ENCODE measurements at regions not wholly inside any gene's neighbourhood (a gene's known extent, or its start where the extent isn't known, plus 50 kb on each side); places are given as distances from the start of the nearest gene placed in this dataset.

DNA sequence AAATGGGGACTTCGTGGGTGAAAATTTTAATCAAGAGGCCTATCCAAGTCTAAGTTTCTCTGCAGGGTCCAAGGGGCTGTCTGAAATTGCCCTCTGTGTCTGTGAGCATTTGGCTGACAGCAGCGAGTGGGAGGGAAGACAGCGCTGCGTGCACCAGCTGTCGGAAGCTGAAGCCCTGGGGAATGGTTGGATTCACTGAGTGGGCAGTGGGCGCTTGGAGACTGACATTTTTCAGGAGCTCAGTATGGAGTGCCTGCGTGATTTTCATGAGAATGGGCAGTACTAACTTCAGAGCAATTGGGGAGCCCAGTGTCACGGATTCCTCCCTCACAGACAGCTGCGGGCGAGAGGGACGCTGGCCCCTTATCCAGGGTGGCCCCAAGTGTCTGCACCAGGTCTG is 388.8 kb upstream of the B3GAT1 start (continued):
- TF ChIP-seq, protein P1, sequence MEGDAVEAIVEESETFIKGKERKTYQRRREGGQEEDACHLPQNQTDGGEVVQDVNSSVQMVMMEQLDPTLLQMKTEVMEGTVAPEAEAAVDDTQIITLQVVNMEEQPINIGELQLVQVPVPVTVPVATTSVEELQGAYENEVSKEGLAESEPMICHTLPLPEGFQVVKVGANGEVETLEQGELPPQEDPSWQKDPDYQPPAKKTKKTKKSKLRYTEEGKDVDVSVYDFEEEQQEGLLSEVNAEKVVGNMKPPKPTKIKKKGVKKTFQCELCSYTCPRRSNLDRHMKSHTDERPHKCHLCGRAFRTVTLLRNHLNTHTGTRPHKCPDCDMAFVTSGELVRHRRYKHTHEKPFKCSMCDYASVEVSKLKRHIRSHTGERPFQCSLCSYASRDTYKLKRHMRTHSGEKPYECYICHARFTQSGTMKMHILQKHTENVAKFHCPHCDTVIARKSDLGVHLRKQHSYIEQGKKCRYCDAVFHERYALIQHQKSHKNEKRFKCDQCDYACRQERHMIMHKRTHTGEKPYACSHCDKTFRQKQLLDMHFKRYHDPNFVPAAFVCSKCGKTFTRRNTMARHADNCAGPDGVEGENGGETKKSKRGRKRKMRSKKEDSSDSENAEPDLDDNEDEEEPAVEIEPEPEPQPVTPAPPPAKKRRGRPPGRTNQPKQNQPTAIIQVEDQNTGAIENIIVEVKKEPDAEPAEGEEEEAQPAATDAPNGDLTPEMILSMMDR (IDR thresholded peaks at IDR 0.05; ENCODE audit: control extremely low read depth in 1 of 3, insufficient read depth in 1 of 3, low read depth in 1 of 3, low read length in 3 of 3), result no peak
- TF ChIP-seq BCL11A (IDR thresholded peaks at IDR 0.05; ENCODE audit: low read depth in 2 of 2, low read length in 2 of 2) (no peak), HDAC6 (IDR thresholded peaks at IDR 0.05; ENCODE audit: low read depth, low read length) (no peak)
- TF ChIP-seq, protein P2, sequence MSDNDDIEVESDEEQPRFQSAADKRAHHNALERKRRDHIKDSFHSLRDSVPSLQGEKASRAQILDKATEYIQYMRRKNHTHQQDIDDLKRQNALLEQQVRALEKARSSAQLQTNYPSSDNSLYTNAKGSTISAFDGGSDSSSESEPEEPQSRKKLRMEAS (IDR thresholded peaks at IDR 0.05), result no peak
